ENCODE measurements at regions not wholly inside any gene's neighbourhood (a gene's known extent, or its start where the extent isn't known, plus 50 kb on each side); places are given as distances from the start of the nearest gene placed in this dataset.

- no peak for DNase-seq (ENCODE audit: low read depth in 2 of 2)
These were observed 117.5 kb downstream of the ASCL4 start for GRCh38 chr12:107891967-107892366.

- no peak for DNase-seq (ENCODE audit: low read depth in 2 of 2)
These were observed 120.1 kb downstream of the ASCL4 start for GRCh38 chr12:107894589-107894988.

- DNase-seq (ENCODE audit: low read depth in 2 of 2) = no peak
These were observed 121.5 kb downstream of the ASCL4 start for GRCh38 chr12:107895966-107896365.

GRCh38 chr12:107900588-107900987 is 126.1 kb downstream of the ASCL4 start:
- DNase-seq (ENCODE audit: low read depth in 2 of 2) = no peak

GRCh38 chr12:107903341-107904061 is 129.0 kb downstream of the ASCL4 start:
- DNase-seq (ENCODE audit: low read depth in 2 of 2) = no peak

GRCh38 chr12:107906707-107907106 is 132.2 kb downstream of the ASCL4 start:
- DNase-seq (ENCODE audit: low read depth in 2 of 2) = no peak

GRCh38 chr12:107912421-107913004 is 138.0 kb downstream of the ASCL4 start:
- peak in 1 of 2 donors; percentile 5 for DNase-seq (ENCODE audit: low read depth in 2 of 2)

GRCh38 chr12:107914460-107914977 is 140.0 kb downstream of the ASCL4 start:
- DNase-seq (ENCODE audit: low read depth in 2 of 2) = no peak

- no peak for DNase-seq (ENCODE audit: low read depth in 2 of 2)
These were observed 143.7 kb downstream of the ASCL4 start for GRCh38 chr12:107917912-107918800.

GRCh38 chr12:107921062-107921461 is 146.6 kb downstream of the ASCL4 start:
- no peak for DNase-seq (ENCODE audit: low read depth in 2 of 2)

- DNase-seq (ENCODE audit: low read depth in 2 of 2) = no peak
These were observed 150.6 kb downstream of the ASCL4 start for GRCh38 chr12:107925125-107925524.

- no peak for DNase-seq (ENCODE audit: low read depth in 2 of 2)
These were observed 154.9 kb downstream of the ASCL4 start for GRCh38 chr12:107929436-107929835.

GRCh38 chr12:107931761-107932160 is 157.3 kb downstream of the ASCL4 start:
- DNase-seq (ENCODE audit: low read depth in 2 of 2) = no peak

GRCh38 chr12:107938446-107938845 is 163.9 kb downstream of the ASCL4 start:
- no peak for DNase-seq (ENCODE audit: low read depth in 2 of 2)

GRCh38 chr12:107948391-107948945 is 174.0 kb downstream of the ASCL4 start:
- no peak for DNase-seq (ENCODE audit: low read depth in 2 of 2)

GRCh38 chr12:107951024-107951423 is 176.5 kb downstream of the ASCL4 start:
- DNase-seq (ENCODE audit: low read depth in 2 of 2) = no peak

GRCh38 chr12:107955966-107956643 is 173.0 kb upstream of the WSCD2 start:
- no peak for DNase-seq (ENCODE audit: low read depth in 2 of 2)

- DNase-seq (ENCODE audit: low read depth in 2 of 2) = no peak
These were observed 171.6 kb upstream of the WSCD2 start for GRCh38 chr12:107957459-107957858.

- DNase-seq (ENCODE audit: low read depth in 2 of 2) = no peak
These were observed 165.5 kb upstream of the WSCD2 start for GRCh38 chr12:107963635-107964034.

GRCh38 chr12:107967170-107967569 is 161.9 kb upstream of the WSCD2 start:
- DNase-seq (ENCODE audit: low read depth in 2 of 2) = no peak

GRCh38 chr12:107973950-107974349 is 155.1 kb upstream of the WSCD2 start:
- DNase-seq (ENCODE audit: low read depth in 2 of 2) = no peak
